WERI-Rb-1 (cell line): ENCODE measurements at regions not wholly inside any gene's neighbourhood (a gene's known extent, or its start where the extent isn't known, plus 50 kb on each side); places are given as distances from the start of the nearest gene placed in this dataset.
"Not testable (repeated sequence)": the region's sequence is repeated elsewhere in the genome, so short reads cannot be mapped to it uniquely, and the experiment has no call there.

Experiments used
- DNase-seq: peaks from one replicate; pipeline ENCODE4 v3.0.0-alpha.2; 2020
- H3K27ac ChIP-seq: fragments of 250-450 bp; sonication (Bioruptor Pico); 2 replicates; pipeline ENCODE4 v1.5.1; 2020; ENCODE audit warnings: mild to moderate bottlenecking, moderate library complexity
- H3K27me3 ChIP-seq: fragments of 250-450 bp; sonication (Bioruptor Pico); 2 replicates; pipeline ENCODE4 v1.5.1; 2021; ENCODE audit warnings: mild to moderate bottlenecking, low read depth, moderate library complexity; ENCODE audit not compliant: insufficient read depth, severe bottlenecking
- H3K36me3 ChIP-seq: fragments of 250-450 bp; sonication (Bioruptor Pico); 2 replicates; pipeline ENCODE4 v1.5.1; 2020; ENCODE audit warnings: mild to moderate bottlenecking, moderate library complexity
- H3K4me3 ChIP-seq: 2 replicates; pipeline ENCODE4 v1.5.1; 2011; ENCODE audit warnings: low read depth, mild to moderate bottlenecking, control low read depth, low read length
- H3K9me3 ChIP-seq: fragments of 250-450 bp; sonication (Bioruptor Pico); 2 replicates; pipeline ENCODE4 v1.5.1; 2021; ENCODE audit warnings: mild to moderate bottlenecking, moderate library complexity; ENCODE audit not compliant: severe bottlenecking
- CTCF ChIP-seq: IDR thresholded peaks from 2 replicates; pipeline ENCODE4 v1.5.1; 2011; ENCODE audit warnings: low read depth, mild to moderate bottlenecking, control low read depth, inconsistent platforms, low read length

GRCh38 chr7:55743454-55743717 is 119.2 kb downstream of the SEPTIN14 start:
- H3K36me3 ChIP-seq, DNase-seq, H3K4me3 ChIP-seq, H3K27me3 ChIP-seq, H3K9me3 ChIP-seq, H3K27ac ChIP-seq: not testable (repeated sequence)

- not testable (repeated sequence) for DNase-seq, H3K4me3 ChIP-seq, H3K36me3 ChIP-seq, H3K27ac ChIP-seq, H3K9me3 ChIP-seq, H3K27me3 ChIP-seq
These were observed 119.7 kb downstream of the SEPTIN14 start for GRCh38 chr7:55742651-55743453.

- H3K4me3 ChIP-seq, H3K27me3 ChIP-seq, H3K36me3 ChIP-seq, DNase-seq, H3K9me3 ChIP-seq, H3K27ac ChIP-seq: not testable (repeated sequence)
These were observed 120.6 kb downstream of the SEPTIN14 start for GRCh38 chr7:55741721-55742631.

GRCh38 chr7:55740633-55741250 is 121.8 kb downstream of the SEPTIN14 start:
- H3K4me3 ChIP-seq, H3K27ac ChIP-seq, H3K36me3 ChIP-seq, DNase-seq, H3K27me3 ChIP-seq, H3K9me3 ChIP-seq: not testable (repeated sequence)

GRCh38 chr7:55740053-55740452 is 122.5 kb downstream of the SEPTIN14 start:
- H3K27me3 ChIP-seq, DNase-seq, H3K36me3 ChIP-seq, H3K9me3 ChIP-seq, H3K4me3 ChIP-seq, H3K27ac ChIP-seq: not testable (repeated sequence)

GRCh38 chr7:55736641-55737221 is 125.8 kb downstream of the SEPTIN14 start:
- H3K36me3 ChIP-seq, DNase-seq, H3K4me3 ChIP-seq, H3K9me3 ChIP-seq, H3K27ac ChIP-seq, H3K27me3 ChIP-seq: not testable (repeated sequence)

- Histone ChIP-seq H3K27me3 (no peaks in the 10 kb centered on the region), H3K4me3 (no peak overlapping the region), H3K27ac (no peak overlapping the region), H3K9me3 (no peaks in the 10 kb centered on the region), H3K36me3 (no peaks in the 10 kb centered on the region)
- no peak for TF ChIP-seq CTCF
- DNase-seq: no peak
These were observed 129.1 kb downstream of the SEPTIN14 start for GRCh38 chr7:55733241-55734140.

GRCh38 chr7:55731931-55732330 is 130.6 kb downstream of the SEPTIN14 start:
- Histone ChIP-seq H3K4me3 (no peak overlapping the region), H3K9me3 (no peaks in the 10 kb centered on the region), H3K27ac (no peak overlapping the region), H3K27me3 (no peaks in the 10 kb centered on the region), H3K36me3 (no peaks in the 10 kb centered on the region)
- DNase-seq: no peak
- TF ChIP-seq CTCF: no peak
